NCI-H69 (cell line): ENCODE measurements at regions not wholly inside any gene's neighbourhood (a gene's known extent, or its start where the extent isn't known, plus 50 kb on each side); places are given as distances from the start of the nearest gene placed in this dataset.
A peak's percentile ranks its signal among the peaks of the same experiment; 100 is the strongest.

Experiments
- DNase-seq: peaks from one replicate; lab custom pipeline; 2025; lab: John Stamatoyannopoulos, UW

DNA sequence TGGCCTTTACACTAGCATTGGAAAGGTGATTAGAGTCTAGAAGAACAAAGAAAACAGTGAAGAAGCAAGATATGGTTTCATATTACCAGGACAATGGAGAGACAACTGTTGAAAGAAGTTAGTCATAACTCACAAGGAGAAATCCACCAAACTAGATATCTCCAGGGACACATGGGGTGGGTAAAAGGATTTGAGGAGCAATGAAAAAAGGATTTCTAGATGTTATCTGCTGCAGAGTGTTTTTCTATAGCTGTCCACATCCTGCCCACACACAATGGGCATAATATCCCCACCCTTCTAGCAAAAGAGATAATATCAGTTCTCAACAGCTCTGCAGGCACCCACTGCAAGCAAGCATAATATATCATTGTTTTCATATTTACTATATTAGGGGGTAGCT lies 303.1 kb downstream of the HAO1 start:
- DNase-seq, result peak; percentile 63

DNA sequence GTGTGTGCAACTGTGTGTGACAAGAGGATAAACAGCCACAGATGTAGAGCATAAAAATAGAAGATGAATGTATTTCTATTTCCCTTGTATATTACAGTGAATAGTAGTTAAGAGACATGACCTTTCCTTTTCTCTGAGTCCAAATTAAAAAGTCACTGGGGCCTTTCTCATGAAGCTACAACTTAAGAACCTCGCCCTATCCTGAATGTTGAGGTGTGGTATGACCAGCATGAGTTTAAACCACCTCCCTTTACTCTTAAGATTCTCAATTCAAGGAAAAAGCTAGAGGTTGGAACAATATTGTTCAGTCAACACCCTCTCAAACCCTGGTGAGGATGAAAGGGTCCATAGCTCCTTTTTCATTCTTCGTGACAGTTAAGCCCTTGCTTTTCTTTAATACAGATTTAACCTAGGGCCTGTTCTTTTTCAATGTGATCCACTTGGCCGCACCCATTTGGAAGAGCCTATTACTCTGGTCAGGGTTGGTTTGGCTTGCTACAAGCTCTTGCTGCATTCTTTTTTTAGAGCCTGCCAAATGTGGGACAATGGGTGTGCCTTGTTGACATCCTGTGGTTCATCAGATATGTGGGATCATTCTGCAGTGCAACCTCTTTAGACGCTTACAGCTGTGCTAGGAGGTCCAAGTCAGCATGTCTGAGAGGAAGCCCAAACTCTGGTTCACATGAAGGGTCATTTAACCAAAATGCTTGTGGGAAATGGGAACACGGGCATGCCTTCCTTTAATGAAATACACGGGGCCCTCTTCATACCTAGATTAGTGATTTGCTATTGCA lies 290.0 kb downstream of the HAO1 start:
- no peak for DNase-seq

DNA sequence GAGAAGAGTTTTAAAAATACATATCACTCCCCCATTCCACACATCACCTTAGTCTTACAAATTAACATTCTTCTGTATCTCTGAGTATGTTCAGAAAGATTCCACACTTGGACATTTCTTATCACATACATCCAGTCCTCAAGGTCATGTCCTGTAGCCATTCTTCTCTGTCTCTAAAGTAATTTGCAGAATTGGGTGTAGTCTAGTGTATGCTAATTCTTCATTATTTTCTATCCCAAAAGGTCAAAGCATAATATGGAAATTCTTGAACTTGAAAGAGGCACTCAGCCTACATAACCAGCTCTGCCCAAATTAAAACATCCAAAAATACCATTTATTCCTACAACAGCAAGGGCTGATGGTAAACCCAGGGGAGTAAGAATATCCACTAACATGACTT lies 286.0 kb downstream of the HAO1 start:
- no peak for DNase-seq

DNA sequence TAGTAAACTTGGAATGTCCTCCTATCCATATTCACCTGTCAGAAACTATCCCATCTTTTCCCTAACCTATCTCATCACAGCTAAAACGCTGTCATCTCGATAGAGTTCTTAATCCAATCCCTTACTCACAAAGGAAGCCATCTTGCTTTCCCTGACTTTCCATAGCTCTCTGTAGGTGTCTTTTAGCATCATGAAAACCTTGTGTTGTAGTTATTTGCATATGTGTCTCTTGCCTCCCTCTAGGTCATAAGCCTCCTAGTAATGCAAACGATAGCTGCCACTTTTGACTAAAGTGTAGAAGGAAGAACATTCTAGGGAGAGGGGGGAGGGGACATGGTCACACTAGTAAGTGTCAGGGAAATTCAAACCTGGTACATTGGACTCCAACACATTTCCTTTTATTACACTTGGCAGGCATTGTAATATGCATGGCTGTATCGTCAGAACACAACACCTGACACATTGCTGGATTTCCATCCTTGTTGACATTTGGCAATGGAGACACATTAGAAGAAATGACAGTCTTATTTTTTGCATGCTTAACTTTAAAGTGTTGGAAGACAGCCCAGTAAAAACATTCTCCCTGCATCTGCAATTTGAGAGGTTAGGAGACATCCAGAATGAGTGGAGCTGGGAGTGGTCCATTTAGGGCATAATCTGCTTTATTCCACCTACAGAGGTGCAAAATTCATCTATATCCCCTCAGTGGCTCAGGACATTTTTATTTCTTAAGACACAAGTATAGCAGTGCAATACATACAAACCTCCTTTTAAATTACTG lies 283.4 kb downstream of the HAO1 start:
- peak; percentile 52 for DNase-seq

DNA sequence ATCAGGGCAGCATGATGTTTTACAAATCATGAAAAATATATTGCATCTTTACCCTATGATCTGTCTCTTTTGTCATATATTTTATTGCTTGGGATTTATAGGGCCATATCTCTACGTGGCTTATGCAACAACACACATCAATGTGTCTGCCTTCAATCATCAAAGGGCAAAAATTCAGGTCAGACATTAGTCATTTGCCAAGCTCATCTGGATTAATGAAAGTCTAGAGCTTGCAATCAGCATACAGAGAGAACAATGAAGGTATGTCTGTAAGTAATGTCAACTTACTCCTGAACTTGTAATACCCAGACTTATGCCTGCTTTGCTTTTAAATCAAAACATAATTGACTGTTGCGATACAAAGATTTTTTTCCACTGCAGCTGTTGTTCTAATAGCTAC lies 282.7 kb downstream of the HAO1 start:
- DNase-seq, result peak; percentile 49

DNA sequence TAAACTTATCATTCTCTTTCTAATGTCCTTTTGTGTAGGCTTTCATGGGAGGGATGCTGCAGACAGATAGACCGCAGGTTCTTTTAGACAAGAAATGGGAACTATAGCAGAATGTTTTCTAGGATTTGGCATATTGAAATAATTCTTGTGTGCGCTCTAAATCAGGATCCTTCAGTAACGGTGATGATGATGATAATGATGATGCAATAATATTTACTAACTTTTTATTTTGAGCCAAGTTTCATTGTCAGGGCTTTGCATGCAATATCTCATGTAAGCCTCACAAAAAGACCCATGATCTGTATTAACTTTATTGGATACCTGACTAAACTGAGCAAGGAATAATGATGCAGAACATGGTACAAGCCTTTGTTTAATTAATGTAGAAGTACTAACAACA lies 280.1 kb downstream of the HAO1 start:
- DNase-seq, result no peak

DNA sequence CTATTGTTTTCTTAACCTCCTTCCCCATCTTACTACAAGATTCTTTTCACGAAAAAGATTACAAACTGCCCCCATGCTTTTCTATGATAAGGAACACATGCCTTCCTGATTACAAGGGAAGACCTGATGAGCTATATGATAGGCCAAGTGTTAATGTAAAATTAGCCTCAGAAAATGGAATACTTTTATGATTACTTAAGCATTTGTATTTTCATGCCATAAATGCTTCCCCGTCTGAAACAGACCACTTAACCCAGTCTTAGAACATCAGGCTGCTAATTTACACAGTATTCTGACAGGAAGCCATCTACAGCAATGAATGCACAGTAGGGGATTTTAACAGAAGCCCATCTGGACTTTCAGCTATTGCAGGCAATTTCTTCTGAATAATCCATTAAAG lies 274.9 kb downstream of the HAO1 start:
- DNase-seq, result peak; percentile 92

DNA sequence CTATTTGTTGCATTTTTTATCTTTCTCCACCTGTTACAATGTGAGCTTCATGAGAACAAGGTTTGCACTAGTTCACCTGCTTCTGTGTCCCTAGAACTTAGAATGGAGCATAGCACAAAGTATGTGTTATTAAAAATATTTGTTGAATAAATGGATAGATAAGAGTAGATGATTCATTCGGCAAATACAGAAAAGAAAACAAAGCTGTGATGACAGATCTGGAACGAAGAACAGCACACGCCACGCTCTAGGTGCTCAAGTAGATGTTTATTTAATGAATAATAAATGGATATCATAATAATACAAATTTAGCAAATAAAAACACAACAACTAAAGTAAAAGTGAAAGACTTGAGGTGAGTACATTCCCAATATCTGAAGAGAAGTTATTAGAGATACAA lies 273.1 kb downstream of the HAO1 start:
- no peak for DNase-seq

DNA sequence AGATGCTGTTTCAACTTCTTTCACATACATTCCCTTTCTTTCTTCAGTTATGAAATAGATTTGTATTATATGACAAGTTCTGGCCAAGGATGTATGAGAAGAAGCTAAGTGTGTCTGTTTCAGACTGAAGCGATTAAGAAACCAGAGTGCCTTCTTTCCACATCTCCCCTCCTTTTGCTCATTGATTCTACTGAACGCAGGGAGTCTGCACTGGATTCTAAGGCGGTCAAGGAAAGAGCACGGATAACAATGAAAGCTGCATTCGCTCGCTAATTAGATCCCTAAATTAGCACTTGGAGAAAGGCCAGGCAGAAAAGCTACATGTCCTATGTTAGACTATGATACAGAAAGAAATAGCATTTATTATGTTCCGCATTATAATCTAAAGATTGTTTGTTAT lies 267.7 kb downstream of the HAO1 start:
- peak; percentile 86 for DNase-seq

DNA sequence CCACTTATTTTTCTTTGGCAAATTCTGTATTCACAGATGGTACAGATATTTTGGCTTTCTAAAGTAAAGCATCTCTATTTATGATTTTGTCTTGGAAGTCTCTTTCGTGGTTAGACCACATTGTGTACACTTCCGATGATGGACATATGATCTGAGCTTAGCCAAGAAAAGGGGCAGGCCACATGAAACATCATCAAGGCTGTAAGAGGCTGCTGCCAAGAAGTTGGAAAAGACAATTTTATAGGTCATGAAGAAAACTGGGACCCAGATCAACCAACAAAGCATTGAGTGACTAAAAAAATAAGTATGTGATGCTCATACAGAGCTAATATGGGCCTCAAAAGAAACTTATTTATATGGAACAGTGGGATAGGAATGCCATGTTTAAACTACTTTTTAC lies 266.4 kb downstream of the HAO1 start:
- no peak for DNase-seq

DNA sequence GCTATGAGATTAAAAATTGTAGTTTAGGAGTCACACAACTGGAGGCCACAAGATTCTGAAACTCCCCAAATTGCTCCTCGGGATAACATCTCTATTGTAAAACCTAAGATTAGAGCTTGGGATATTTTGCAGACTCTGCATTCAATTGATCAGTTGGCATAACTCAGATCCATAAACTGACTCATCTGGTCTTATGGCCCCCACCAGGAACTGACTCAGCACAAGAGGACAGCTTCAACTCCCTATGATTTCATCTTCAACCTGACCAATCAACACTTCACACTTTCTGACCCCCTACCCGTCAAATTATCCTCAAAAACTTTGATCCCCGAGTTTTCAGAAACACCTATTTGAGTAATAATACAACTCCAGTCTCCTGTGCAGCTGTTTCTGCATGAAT lies 257.3 kb downstream of the HAO1 start:
- DNase-seq, result no peak

DNA sequence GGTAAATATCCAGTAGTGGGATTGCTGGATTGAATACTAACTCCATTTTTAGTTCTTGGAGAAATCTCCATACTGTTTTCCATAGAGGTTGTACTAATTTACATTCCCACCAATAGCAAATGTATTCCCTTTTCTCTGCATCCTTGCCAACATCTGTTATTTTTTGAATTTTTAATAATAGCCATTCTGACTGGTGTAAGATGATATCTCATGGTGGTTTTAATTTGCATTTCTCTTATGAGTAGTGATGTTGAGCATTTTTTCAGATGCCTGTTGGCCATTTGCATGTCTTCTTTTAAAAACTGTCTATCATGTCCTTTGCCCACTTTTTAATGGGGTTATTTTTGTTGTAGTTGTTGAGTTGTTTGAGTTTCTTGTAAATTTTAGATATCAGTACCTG lies 253.2 kb downstream of the HAO1 start:
- no peak for DNase-seq

DNA sequence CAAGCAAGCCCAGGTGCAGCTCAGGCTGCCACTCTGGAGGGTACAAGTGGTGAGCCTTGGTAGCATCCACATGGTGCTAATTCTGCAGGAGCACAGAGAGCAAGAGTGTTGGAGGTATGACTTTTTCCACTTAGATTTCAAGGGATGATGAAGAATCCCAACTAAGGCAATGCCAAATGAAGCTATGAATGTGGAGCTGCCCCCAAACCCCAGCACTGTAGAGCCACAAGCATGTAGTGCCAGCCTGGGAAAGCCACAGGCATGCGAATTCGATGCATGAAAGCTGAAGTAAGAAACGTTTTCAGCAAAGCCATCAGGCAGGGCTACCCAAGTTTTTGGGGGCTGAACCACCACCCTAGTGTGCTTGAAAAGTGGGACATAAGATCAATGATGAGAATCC lies 251.1 kb downstream of the HAO1 start:
- no peak for DNase-seq

DNA sequence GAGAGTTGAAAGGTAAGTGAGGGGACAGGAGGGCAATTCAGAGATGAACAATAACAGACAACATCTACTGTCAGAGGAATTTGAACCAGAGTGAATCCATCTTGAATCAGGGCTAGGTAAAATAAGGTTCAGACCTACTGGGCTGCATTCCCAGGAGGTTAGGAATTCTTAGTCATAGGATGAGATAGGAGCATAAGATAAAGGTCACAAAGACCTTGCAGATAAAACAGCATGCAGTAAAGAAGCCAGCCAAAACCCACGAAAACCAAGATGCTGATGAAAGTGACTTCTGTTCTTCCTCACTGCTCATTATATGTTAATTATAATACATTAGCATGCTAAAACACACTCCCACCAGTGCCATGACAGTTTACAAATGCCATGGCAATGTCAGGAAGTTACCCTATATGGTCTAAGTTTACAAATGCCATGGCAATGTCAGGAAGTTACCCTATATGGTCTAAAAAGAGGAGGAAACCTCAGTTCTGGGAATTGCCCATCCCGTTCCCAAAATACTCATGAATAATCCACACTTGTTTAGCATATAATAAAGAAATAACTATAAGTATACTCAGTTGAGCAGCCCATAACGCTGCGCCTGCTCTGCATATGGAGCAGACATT lies 248.5 kb downstream of the HAO1 start:
- DNase-seq, result no peak

DNA sequence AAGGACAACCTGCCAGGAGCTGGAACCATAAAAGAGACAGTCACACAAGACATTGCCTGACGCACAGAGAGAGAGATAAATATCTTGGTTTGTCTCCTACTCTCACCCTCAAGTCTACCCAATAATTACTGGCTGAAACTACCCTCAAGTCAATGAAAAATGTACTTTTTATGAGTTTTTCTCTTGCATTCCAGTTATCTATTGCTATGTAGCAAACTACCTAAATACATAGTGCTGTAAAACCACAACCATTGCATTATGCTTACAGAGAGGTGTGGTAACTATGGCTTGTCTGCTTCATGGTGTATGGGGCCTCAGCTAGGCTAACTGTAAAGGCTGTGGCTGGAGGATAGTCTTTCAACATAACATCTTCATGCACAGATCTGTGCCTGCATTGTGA lies 247.8 kb downstream of the HAO1 start:
- no peak for DNase-seq

DNA sequence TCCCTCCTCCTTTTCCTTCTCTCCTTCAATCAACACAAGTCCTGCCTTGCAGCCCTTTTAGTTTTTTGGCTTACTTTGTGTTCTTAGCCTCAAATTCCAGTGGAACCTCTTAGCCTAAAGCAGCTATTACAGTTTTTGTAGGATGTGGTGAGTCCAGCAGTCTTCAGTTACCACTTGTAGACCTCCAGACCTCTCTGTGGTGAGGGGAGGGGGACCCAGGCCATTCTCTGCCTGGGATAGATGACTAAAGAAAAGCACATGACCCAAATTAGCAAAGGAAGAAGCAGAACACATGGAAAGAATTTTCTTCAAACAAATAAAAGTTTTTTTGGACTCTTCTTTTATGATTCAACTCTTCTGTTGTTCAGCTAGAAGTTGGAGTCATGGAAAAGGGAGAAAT lies 246.5 kb downstream of the HAO1 start:
- no peak for DNase-seq

DNA sequence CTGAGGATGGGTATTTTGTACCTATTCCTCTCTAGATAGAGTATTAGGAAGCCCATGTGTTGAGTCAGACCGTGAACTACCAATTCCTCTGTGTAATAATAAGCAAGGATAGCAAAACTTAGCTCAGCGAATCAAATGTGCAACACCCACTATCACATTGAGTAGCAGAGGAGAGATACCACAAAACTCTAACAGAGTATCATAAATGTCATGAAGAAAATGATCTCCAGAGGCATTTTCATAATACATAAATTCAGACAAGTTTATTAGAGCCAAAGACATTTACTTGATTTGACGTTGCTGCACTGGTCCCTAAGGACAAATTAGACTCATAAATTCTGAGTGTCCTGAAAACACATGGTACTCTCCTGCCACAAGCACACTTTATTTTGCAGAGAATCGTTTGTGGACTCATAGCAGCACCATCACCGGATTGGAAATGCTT lies 245.2 kb downstream of the HAO1 start:
- no peak for DNase-seq

DNA sequence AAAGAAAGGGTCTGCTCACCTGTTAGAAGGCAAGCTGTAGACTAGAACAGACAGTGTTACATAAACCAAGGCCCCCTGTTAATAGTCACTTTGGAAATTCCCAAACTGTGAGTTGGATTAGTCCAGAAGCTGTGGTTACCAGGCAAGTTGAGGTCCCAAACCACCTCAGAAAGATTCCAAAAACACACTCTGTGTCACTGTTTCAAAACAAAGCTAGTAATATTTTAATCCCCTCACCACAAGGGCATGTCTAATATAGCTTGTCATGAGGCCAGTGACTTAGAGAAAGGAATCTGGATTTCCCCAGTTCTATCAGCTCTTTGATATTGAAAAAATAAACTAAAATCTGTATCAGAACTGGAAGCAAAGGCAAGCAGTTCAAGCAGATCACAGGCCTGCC lies 244.6 kb downstream of the HAO1 start:
- no peak for DNase-seq

DNA sequence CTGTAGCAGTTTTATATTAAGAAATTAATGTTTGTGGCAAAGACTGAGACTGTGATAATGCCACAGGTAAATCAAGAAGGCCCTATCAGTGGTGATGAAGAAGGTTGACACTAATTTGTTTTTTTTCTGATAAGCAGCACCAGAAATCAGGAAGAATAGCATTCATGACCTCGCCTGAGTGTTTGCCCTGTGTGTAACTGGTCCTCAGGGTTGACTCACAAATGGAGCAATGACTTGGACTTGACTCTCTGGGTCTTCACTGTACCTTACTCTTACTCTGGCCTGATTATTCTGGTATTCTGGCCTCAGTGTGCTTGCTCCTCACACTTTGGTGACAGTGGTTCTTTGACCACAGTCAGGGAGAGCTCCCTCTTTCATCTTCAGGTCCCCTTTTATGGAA lies 243.9 kb downstream of the HAO1 start:
- DNase-seq, result no peak

DNA sequence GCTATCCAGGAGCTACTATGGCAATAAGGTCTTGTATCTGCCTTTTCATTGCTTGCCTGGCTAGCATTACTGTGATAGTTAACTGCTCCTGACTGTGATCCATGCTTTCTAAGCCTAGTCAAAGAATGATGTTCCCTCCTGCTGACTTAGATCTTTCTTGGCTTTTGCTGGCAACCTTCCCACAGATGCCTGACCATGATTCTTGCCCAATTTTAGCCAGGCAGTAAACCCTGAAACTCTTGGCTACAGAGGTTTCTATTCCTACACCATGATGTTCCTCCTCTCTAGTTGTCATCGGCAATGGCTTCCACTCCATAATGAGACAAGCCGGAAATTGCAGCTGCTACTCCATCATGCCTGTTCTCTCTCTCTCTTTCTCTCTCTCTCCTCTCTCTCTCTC lies 238.1 kb downstream of the HAO1 start:
- peak; percentile 57 for DNase-seq

DNA sequence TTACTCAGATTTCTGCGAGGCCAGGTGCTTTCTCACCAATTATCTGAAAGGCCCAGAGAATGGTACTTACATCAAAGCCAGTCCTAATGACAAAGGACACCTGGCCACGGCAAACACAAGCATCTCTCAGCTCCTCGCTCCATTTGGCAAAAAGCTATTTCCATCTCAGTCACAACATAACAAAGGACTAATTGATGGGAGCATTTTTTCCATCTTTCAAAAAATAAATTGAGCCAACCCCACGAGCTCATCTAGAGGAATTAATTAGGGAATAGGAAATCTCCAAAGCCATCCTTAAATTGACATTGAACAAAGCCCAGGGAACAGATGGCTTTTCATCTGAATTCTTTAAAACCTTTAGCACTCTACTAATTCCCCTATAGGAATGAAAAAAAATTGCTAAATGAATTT lies 236.7 kb downstream of the HAO1 start:
- peak; percentile 99 for DNase-seq

DNA sequence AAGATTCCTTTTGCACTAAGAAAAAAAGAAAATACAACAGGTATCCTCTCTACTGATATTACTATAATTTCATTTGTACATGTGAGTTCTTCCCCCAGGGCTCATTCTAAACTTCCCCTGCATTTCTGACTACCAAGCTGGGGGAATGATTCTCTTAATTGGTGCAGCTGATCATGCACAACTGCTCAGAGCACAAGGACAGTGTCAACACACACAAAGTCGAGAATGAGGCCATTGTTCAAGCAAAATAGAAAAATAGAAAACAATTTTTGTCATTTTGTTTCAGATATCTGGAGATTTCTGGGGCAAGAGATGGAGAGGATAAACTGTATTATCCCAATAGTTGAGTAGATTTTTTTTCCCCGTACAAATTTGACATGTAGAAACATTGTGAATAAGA lies 236.3 kb downstream of the HAO1 start:
- DNase-seq, result peak; percentile 94

DNA sequence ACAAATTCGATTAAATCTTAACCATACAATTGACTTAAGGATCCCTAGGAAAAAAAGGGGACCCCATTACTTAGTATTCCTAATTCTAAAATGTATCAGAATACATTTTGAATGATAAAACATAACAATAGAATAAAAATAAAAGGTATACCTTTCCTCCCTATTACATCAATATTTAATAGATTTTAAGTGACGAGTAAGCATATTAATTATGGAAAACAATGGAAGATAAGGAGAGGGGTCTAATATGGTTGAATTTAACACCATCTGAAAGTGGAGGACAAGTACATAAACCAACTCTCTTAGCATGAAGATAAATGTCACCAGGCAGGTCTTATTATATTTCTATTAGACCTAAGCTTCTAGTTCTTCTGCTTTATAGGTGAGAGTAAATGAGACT lies 232.1 kb downstream of the HAO1 start:
- DNase-seq, result no peak
